ENCODE measurements at regions not wholly inside any gene's neighbourhood (a gene's known extent, or its start where the extent isn't known, plus 50 kb on each side); places are given as distances from the start of the nearest gene placed in this dataset.

- Histone ChIP-seq H2BK5ac (ENCODE audit: low read depth, low read length, poor library complexity, severe bottlenecking) (no peak overlapping the region), H2AFZ (replicated peaks; ENCODE audit: low read length, poor library complexity) (no peak overlapping the region), H2AK9ac (replicated peaks; ENCODE audit: low read depth, low read length, poor library complexity) (no peak overlapping the region), H3K4me3 (ENCODE audit: insufficient read depth, low read depth, low read length) (no peak overlapping the region), H4K8ac (ENCODE audit: low read depth in 2 of 2, low read length in 2 of 2) (peak overlapping the region in 1 of 2 experiments; percentile 13; a peak in 2 of 4 replicates), H3K79me1 (ENCODE audit: low read depth in 1 of 2, low read length in 2 of 2) (0 out of 4 replicates have a peak, but pooled peaks cover 0 to 6% of the 10 kb centered on the region in 2 experiments), H2BK20ac (ENCODE audit: low read depth, low read length) (no peak overlapping the region; the same call in 1 of the 2 replicates), H3K9me1 (ENCODE audit: insufficient read depth, low read length) (peaks cover 14% of the 10 kb centered on the region; the same call in 1 of the 2 replicates), H3K9ac (ENCODE audit: low read depth, low read length) (no peak overlapping the region), H2BK120ac (ENCODE audit: low read depth, low read length) (no peak overlapping the region), H3K9me3 (ENCODE audit: control insufficient read depth, insufficient read depth, low read length) (no peaks in the 10 kb centered on the region), H3K14ac (replicated peaks; ENCODE audit: low read depth, low read length) (peak overlapping the region; percentile 4; the same call in 1 of the 2 replicates), H4K20me1 (ENCODE audit: insufficient read depth, low read length) (no peaks in the 10 kb centered on the region), H3K4ac (ENCODE audit: low read depth, low read length) (no peak overlapping the region), H3K27ac (ENCODE audit: insufficient read depth, low read length) (no peak overlapping the region), H4K91ac (ENCODE audit: insufficient read depth, low read depth, low read length) (no peak overlapping the region; the same call in 1 of the 2 replicates), H2BK15ac (ENCODE audit: low read depth, low read length) (peak overlapping the region; percentile 71; the same call in 1 of the 3 replicates), H3K27me3 (ENCODE audit: control insufficient read depth, insufficient read depth, low read length) (no peaks in the 10 kb centered on the region; the same call in 1 of the 2 replicates), H4K5ac (ENCODE audit: low read depth, low read length) (no peak overlapping the region), H3K4me2 (ENCODE audit: low read depth, low read length) (no peak overlapping the region), H3K36me3 (ENCODE audit: control insufficient read depth, insufficient read depth, low read length) (no peaks in the 10 kb centered on the region), H2AK5ac (ENCODE audit: low read depth, low read length) (no peak overlapping the region), H3K56ac (ENCODE audit: extremely low read depth, insufficient read depth, low read length) (no peak overlapping the region), H3K23ac (ENCODE audit: low read depth, low read length) (peak overlapping the region; percentile 40; the same call in 1 of the 2 replicates), H3K18ac (ENCODE audit: low read depth, low read length) (no peak overlapping the region), H3K4me1 (ENCODE audit: control insufficient read depth, insufficient read depth, low read length) (peaks cover 13% of the 10 kb centered on the region)
- ChIA-PET CTCF (interaction anchor here (1.5 kb wide), 1 partner anchor 12 kb away, joined by 3 read pairs; no protein-coding TSS in a partner anchor), POLR2A (ENCODE audit: unreplicated experiment) (no interaction called here)
- intact Hi-C loops (cut with micrococcal nuclease), result no loop called here
- BruUV-seq (replicated peaks), result no TSS peak
- ATAC-seq (ENCODE audit: low read depth) (no peak), DNase-seq (no peak)
- dilution Hi-C loops (cut with HindIII; ENCODE audit: low sequenced_read_pairs, unreplicated experiment), result no loop called here
- WGBS, 2 experiments (ENCODE audit: extremely low coverage in 2 of 2, insufficient read length in 1 of 2), result no CpG with 5 or more reads among the region's 1 CpG
- TF ChIP-seq FOS (IDR thresholded peaks at IDR 0.05; ENCODE audit: low read depth, low read length) (no peak), MXI1 (IDR thresholded peaks at IDR 0.05; ENCODE audit: borderline replicate concordance, low read depth, low read length) (no peak), MAZ (IDR thresholded peaks at IDR 0.05; ENCODE audit: borderline replicate concordance, low read depth, low read length) (no peak), MAFK (IDR thresholded peaks at IDR 0.05; ENCODE audit: low read depth, low read length) (no peak), NFE2L2 (IDR thresholded peaks at IDR 0.05; ENCODE audit: low read depth, low read length) (no peak), CHD1 (IDR thresholded peaks at IDR 0.05; ENCODE audit: low read depth, low read length) (no peak), RAD21 (IDR thresholded peaks at IDR 0.05; ENCODE audit: low read length) (no peak), RCOR1 (IDR thresholded peaks at IDR 0.05; ENCODE audit: insufficient replicate concordance, low read length) (no peak), CTCF (conservative IDR thresholded peaks at IDR 0.05; ENCODE audit: low read depth, low read length) (no peak), BHLHE40 (IDR thresholded peaks at IDR 0.05; ENCODE audit: low read depth, low read length) (no peak), POLR2A (IDR thresholded peaks at IDR 0.05; ENCODE audit: low read depth, low read length) (no peak), SMC3 (IDR thresholded peaks at IDR 0.05; ENCODE audit: low read depth, low read length) (no peak), RFX5 (IDR thresholded peaks at IDR 0.05; ENCODE audit: low read depth, low read length) (no peak), CEBPB (IDR thresholded peaks at IDR 0.05; ENCODE audit: low read depth, low read length) (no peak)
- TF ChIP-seq, protein P1, sequence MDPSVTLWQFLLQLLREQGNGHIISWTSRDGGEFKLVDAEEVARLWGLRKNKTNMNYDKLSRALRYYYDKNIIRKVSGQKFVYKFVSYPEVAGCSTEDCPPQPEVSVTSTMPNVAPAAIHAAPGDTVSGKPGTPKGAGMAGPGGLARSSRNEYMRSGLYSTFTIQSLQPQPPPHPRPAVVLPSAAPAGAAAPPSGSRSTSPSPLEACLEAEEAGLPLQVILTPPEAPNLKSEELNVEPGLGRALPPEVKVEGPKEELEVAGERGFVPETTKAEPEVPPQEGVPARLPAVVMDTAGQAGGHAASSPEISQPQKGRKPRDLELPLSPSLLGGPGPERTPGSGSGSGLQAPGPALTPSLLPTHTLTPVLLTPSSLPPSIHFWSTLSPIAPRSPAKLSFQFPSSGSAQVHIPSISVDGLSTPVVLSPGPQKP (IDR thresholded peaks at IDR 0.05; ENCODE audit: borderline replicate concordance, low read depth, low read length), result no peak
- TF ChIP-seq, protein P2, sequence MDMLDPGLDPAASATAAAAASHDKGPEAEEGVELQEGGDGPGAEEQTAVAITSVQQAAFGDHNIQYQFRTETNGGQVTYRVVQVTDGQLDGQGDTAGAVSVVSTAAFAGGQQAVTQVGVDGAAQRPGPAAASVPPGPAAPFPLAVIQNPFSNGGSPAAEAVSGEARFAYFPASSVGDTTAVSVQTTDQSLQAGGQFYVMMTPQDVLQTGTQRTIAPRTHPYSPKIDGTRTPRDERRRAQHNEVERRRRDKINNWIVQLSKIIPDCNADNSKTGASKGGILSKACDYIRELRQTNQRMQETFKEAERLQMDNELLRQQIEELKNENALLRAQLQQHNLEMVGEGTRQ (IDR thresholded peaks at IDR 0.05; ENCODE audit: low read depth, low read length), result no peak
- in situ Hi-C loops (cut with MboI; ENCODE audit: low sequenced_read_pairs), result no loop called here
These were observed 62.3 kb upstream of the CALM2 start for GRCh38 chr2:47238638-47239037.

Data from IMR-90 (cell line).